ENCODE measurements at regions not wholly inside any gene's neighbourhood (a gene's known extent, or its start where the extent isn't known, plus 50 kb on each side); places are given as distances from the start of the nearest gene placed in this dataset.

GRCh38 chr12:127358888-127359287 lies 908.1 kb upstream of the TMEM132C start:
- DNase-seq (ENCODE audit: low read depth) = no peak

GRCh38 chr12:127360580-127360979 lies 906.4 kb upstream of the TMEM132C start:
- DNase-seq (ENCODE audit: low read depth) = no peak

- DNase-seq (ENCODE audit: low read depth) = no peak
These were observed 904.8 kb upstream of the TMEM132C start for GRCh38 chr12:127362121-127362520.

- no peak for DNase-seq (ENCODE audit: low read depth)
These were observed 903.6 kb upstream of the TMEM132C start for GRCh38 chr12:127363392-127363791.

- no peak for DNase-seq (ENCODE audit: low read depth)
These were observed 893.4 kb upstream of the TMEM132C start for GRCh38 chr12:127373559-127373958.

- DNase-seq (ENCODE audit: low read depth) = no peak
These were observed 892.5 kb upstream of the TMEM132C start for GRCh38 chr12:127374447-127374846.

GRCh38 chr12:127381043-127381668 lies 885.8 kb upstream of the TMEM132C start:
- no peak for DNase-seq (ENCODE audit: low read depth)

- no peak for DNase-seq (ENCODE audit: low read depth)
These were observed 885.3 kb upstream of the TMEM132C start for GRCh38 chr12:127381681-127382080.

- DNase-seq (ENCODE audit: low read depth) = no peak
These were observed 883.7 kb upstream of the TMEM132C start for GRCh38 chr12:127383281-127383680.

GRCh38 chr12:127386723-127387122 lies 880.2 kb upstream of the TMEM132C start:
- DNase-seq (ENCODE audit: low read depth) = no peak

GRCh38 chr12:127388985-127389384 lies 878.0 kb upstream of the TMEM132C start:
- no peak for DNase-seq (ENCODE audit: low read depth)

- DNase-seq (ENCODE audit: low read depth) = peak; percentile 53
These were observed 877.0 kb upstream of the TMEM132C start for GRCh38 chr12:127389923-127390322.

GRCh38 chr12:127393465-127393864 lies 873.5 kb upstream of the TMEM132C start:
- no peak for DNase-seq (ENCODE audit: low read depth)

GRCh38 chr12:127393896-127394295 lies 873.1 kb upstream of the TMEM132C start:
- DNase-seq (ENCODE audit: low read depth) = peak; percentile 46

GRCh38 chr12:127396734-127397133 lies 870.2 kb upstream of the TMEM132C start:
- no peak for DNase-seq (ENCODE audit: low read depth)

GRCh38 chr12:127398016-127398710 lies 868.8 kb upstream of the TMEM132C start:
- no peak for DNase-seq (ENCODE audit: low read depth)

- no peak for DNase-seq (ENCODE audit: low read depth)
These were observed 867.5 kb upstream of the TMEM132C start for GRCh38 chr12:127399451-127399850.

- no peak for DNase-seq (ENCODE audit: low read depth)
These were observed 866.7 kb upstream of the TMEM132C start for GRCh38 chr12:127400221-127400620.

GRCh38 chr12:127401005-127401404 lies 866.0 kb upstream of the TMEM132C start:
- DNase-seq (ENCODE audit: low read depth) = peak; percentile 10

GRCh38 chr12:127401536-127401935 lies 865.4 kb upstream of the TMEM132C start:
- no peak for DNase-seq (ENCODE audit: low read depth)

GRCh38 chr12:127411166-127411915 lies 855.6 kb upstream of the TMEM132C start:
- no peak for DNase-seq (ENCODE audit: low read depth)

GRCh38 chr12:127411981-127412380 lies 855.0 kb upstream of the TMEM132C start:
- DNase-seq (ENCODE audit: low read depth) = no peak

- no peak for DNase-seq (ENCODE audit: low read depth)
These were observed 854.1 kb upstream of the TMEM132C start for GRCh38 chr12:127412866-127413265.

All from GM04504 (cell line).